Neural cell (in vitro differentiated cells): ENCODE measurements at regions not wholly inside any gene's neighbourhood (a gene's known extent, or its start where the extent isn't known, plus 50 kb on each side); places are given as distances from the start of the nearest gene placed in this dataset.

Experiments used
- CTCF ChIP-seq: fragments of 450-650 bp; IDR thresholded peaks from 2 replicates; pipeline ENCODE4 v1.5.1; 2014; ENCODE audit warnings: antibody characterized with exemption, mild to moderate bottlenecking, moderate library complexity; ENCODE audit not compliant: poor library complexity, severe bottlenecking
- MXI1 ChIP-seq: fragments of 450-650 bp; conservative IDR thresholded peaks from 2 replicates; pipeline ENCODE4 v1.6.1; 2014; ENCODE audit warnings: antibody characterized with exemption, mild to moderate bottlenecking; ENCODE audit not compliant: poor library complexity, severe bottlenecking
- REST ChIP-seq: IDR thresholded peaks from 2 replicates; pipeline ENCODE4 v1.6.1; 2012; ENCODE audit warnings: borderline replicate concordance

- no peak for TF ChIP-seq REST
- TF ChIP-seq MXI1: no peak
- TF ChIP-seq CTCF: no peak
Observed at GRCh38 chr20:61045876-61046585, 206.0 kb upstream of the CDH4 start.
